ENCODE measurements at regions not wholly inside any gene's neighbourhood (a gene's known extent, or its start where the extent isn't known, plus 50 kb on each side); places are given as distances from the start of the nearest gene placed in this dataset.

DNA sequence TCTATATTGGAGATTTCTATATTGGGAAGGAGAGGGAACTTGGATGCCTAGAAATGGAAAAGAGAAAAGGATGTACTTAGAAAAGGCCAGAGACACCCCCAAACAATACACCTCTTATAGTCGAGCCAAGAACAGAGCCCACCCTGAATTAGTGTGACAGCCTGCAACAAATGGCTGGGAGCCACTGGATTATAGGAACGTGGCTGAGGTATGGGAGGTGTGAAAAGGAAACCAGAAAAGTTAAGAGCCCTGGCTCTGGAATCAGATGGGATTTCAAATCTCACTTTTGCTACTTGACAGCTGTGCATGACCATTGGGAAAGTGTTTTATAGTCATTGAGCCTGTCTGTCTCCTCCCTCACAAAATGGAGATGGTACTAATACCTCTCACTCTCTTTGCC lies 394.0 kb downstream of the ZNF521 start:
- no peak for DNase-seq

DNA sequence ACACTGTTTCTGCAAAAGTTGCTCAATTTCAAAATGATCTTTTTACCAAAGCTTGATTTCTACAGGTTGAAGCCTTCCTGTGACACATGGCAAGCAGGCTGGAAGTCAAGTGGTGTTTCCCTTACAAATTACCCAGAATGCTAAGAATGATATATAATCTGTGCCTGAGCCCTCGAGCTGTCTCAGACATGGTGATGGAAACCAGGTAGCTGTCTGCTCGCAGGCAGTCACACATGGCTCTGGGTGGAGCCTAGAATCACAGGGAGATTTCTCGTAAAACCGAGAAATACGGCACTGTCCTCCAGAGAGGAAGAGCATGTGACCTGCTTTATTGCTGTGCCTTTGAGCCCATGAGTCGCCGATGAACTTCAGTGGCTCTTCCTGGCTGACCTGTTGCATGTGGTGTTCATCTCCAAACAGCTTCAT lies 392.9 kb downstream of the ZNF521 start:
- no peak for DNase-seq

DNA sequence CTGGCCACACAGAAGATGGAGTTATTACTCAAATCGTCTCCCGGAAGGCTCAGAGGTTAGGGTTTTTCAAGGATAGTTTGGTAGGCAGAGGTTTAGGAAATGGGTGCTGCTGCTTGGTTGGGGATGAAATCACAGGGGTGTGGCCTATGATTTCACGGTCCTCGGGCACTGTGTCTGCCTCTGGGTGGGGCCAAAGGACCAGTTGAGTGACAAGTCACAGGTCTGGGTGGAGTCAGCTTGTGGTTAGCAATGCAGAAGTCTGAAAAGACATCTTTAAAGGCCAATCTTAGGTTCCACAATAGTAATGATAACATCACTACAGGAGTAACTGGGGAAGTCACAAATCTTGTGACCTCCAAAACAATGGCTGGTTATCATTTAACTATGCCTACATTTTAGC lies 387.8 kb downstream of the ZNF521 start:
- no peak for DNase-seq

DNA sequence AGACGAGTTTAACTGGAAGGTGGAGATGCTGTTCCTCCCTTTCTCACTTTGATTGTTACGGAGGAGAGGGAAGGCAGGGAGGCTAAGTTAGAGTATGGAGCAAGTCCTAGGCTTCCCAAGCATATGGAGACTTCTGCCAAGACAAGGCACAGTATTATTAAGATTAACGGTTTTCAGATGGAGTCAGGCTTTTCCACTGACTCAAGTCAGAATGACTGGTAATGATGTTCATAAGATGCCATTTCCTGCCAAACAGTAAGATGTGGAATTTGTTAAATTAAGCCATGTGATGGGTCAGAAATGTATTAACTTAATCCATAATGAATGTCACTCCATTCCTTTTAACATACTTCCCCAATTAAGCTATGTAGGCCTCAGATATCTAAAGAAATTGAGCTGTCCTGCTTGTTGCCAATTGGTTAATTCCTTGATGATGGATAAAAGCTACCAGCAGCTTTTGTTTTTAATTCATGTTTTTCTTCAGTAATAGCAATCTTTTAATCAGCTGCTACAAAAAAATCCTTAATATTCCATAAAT lies 383.7 kb downstream of the ZNF521 start:
- no peak for DNase-seq

DNA sequence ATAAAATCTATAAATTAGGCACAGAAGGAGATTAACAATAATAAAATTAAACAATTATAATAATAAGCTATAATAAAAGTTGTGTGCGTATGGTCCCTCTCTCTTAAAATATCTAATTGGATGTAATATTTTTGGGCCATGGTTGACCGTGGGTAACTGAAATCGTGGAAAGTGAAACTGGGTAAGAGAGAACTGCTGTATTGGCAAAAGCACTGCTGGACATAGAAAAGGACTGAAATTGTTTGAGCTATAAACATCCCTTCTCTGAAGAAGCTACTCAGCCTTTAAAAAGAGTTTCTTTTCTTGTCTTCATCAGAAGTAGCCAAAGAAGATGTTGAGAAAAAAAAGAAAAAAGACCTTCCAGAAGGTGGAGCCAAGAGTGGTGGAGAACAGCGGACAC lies 379.4 kb downstream of the ZNF521 start:
- DNase-seq = no peak

DNA sequence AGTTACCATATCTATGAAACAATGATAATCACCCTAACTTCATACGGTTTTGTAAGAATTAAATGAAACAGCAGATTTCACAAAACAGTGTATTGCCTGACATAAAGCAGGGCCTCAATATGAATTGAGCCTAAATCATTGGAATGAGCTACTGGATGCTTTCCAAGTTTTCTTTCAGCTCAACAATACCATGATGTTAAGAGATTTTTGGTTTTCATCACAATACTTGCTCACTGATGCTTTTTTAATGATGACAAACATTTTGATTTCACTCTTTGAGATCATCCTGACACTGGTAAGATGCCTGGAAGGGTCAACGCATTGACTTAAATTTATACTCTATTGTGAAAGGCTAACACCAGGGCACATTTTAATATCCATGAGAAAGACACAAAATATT lies 377.5 kb downstream of the ZNF521 start:
- DNase-seq = no peak

DNA sequence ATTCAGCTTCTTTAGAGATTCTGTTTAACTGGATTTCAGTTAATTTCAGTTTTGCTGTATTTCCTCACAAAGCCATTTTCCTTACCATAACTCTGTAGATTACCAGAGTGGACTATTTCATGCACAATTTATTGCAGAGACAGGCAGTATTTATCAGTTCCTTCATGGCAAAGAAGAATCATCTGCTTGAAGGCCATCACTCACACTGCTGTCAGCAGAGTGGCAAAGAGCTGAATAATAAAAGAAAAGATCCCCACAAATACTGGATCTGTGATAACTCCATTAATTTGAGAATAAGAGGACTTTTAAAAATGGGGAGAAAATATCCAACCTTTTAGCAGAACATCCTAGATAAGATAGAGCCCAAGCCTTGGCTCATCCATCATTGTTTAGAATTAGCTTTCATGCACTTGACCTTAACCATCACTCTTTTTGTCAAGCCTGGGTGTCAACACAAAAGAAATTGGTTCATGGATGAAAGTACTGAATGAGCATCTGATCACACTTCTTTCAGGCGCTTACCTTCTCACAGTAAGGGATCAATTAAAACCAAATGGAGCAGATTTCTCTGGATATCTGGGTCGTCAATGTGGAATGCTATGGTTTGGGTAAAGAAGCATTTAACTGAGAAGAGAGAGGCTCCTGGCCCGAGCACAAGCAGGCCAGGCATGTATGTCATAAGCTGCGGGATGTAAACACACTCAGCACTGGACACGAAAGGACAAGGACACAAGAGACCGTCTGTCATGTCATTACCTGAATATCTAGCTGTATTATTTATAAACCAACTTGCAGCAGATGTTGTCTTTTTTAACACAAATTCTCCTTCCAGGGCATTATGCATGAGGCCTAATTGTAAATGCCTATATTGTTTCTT lies 376.2 kb downstream of the ZNF521 start:
- DNase-seq = no peak

DNA sequence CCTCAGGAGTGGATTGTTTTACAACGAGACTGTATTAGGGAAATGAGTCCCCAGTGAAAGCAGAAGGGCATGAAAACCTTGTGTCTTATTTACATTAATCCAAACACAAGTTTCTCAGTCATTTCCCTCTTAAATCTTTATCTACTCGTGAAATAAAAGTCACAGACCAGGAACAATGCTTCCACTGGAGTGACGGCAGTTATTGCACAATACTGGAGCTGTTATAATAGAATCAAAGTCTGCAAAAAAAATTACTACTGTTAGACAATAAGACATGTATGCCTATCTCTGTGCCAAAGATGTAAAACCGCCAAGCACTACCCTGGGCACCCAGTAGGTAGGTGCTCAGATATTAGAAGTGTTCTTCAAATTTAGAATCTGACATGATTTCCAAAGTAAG lies 375.5 kb downstream of the ZNF521 start:
- no peak for DNase-seq

DNA sequence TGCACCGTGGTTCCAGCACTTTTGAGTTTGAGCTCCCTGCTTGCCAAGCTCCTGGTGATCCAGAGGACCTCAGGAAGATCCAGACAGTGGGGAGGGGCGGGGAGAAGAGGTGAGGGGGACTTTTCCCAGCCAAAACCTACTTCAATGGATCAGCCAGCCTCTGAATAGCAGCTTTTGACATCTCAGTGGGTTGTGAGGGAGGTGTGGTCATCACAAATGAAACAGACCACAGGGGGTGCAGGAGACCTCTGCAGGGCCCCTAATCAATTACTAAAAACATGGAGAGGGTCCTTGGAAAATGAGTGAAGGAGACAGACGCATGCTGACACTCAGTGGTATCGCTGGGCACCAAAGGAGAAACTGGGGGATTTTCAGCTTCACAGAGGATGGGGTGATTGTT lies 372.7 kb downstream of the ZNF521 start:
- no peak for DNase-seq

DNA sequence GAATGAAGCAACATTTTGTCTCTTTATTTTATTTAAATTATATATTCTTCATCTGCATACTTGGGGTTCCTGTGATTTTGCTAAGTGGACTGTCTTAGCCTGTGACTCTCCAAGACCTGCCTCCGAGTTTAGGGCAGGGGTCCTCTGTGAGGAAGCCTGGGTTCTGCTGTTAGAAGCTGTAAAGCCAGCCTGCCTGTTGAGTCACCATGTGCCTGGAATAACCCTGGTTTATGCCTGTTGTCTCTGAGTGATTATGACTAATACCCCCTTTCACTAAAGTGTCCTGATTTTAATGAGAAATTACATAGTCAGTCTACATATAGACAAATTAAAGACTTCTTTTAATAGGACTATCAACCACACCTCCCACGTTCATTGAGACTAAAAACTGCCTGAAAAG lies 369.1 kb downstream of the ZNF521 start:
- no peak for DNase-seq

DNA sequence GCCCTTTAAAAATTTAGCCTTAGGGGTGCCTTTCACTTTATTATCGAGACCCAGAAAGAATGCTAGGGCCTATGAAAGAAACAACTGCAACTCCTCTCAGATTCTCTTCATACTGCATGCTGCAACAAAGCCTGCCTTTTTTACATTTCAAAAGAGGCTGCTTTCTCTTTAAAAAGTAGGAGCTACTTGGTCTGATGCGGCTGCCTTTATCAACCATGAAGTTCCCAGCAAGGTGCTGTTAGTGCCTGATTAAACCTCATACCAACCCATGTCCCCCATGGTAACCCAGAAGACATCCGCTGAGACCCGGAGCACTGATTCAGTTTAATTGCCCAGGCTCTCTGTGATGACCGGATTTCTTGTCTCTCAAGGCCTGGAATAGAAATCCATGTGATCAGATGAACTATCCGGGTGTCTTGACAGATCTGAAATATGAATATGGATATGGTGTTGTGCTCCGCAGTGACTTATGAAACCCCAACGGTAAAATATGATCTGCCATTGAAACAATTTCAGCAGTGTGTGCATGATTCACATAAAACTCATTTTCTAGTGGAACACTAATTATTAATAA lies 368.3 kb downstream of the ZNF521 start:
- no peak for DNase-seq

DNA sequence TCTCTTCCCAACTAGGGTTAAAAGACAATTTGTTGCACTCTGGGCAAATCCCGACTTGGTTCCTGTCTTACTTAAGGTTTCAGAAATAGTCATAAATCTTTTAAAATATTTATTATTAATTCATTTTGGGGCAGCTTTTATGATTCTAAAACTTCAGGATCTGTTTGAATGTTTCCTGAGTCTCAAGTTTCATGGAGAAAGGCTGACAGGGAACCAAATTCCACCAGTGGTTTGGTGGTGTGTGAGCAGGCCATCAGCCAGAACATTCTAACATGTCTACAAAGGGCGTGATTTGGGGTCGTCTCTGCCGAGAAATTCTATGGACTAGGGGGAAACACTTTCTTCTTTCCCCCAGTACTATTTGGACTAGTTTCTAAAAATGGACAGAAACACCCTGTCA lies 366.4 kb downstream of the ZNF521 start:
- no peak for DNase-seq

DNA sequence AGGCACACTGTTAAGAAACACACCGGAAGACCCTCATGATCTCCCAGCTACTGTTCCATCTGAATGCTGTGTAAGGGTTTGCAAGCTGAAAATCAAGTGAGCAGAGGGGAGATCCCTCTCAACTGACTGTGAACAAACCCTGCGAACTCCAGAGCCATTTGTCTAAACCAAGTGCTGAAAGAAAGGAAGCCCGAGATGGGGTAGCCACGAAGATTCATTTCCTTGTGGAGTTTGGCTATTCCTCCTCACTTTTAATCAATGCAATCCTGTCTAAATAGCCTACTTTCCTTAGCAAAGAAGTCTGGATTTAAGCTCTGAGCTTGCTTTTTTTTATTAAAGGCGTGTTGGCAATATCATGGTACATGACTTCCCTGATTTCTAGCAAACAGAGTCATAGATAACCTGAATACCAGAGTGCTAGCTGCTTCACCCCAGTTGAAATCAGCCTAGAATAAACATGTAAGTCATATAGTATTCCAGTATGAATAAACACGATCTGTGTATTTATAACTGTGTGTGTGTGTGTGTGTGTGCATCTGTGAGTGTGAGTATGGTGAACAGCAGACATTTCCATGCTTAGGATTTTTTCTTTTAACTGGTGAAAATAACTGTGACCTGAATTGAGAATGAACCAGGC lies 365.2 kb downstream of the ZNF521 start:
- no peak for DNase-seq

DNA sequence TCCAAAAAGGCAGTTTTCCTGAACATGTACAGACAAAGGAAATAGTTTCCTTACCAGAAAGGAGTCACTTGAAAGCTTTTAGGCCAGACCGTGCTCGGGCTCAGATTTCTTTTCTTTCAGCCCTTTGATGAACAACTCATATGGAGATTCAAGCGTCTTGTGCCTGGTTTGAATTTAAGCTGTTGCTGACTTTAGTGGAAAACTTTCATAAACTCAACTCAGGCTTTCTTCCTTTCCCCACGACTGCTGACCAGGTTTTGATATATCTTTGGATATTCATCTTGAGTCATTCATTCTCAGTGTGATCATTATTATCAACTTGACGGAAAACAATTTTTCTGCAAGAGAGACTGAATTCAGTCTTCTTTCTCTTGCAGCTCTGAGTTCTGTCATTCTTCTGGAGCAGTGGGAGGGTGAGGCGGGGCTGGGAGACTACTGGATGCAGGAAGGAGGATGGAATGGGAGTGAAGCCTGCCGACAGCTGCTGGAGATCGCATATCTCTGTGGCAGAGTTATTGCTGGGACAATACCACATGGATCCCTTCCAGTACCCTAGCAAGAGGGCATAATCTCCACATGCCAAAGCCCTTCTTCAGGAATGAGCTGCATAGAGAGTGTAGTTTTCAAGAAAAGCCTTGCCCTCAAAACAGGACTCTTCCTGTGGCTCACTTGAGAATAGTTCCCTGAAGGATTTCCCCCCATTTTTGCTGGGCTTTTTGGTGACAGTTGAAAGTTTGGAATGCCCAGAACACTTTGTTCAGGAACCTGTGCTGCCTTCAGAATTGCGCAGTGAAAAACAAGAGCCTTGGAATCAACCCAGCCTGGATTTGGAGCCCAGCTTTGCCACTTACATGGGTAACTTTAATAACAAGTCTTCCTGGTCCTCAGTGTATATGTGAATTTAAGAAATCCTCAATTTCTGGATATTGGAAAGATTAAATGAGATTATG lies 364.4 kb downstream of the ZNF521 start:
- DNase-seq = no peak

DNA sequence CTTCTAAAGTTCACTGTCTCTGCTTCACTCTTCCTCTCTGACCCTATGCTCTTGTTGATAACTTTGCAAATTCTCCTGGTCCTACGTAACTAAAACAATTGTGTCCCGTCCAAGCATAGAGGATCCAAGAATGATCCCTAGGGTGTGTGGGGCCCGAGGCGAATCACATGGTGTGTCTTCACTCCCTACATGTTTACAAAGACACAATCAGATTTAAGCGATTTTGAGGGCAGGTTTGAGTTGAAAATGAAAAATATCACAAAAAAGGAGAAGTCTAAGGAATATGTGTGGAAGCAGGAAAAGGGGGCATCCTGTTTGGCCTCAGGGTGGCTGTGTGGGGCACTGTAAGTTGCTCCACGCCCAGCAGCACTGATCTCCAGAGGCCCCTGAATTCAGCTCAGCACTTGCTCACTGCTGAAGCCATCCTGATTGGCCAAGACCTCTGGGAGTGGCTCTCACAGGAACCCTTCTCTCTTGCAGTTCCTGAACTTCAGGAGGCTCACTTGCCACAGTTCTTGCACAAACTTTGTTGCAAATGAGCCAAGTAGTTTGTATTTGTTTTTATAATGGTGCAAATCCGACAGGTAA lies 363.6 kb downstream of the ZNF521 start:
- no peak for DNase-seq

DNA sequence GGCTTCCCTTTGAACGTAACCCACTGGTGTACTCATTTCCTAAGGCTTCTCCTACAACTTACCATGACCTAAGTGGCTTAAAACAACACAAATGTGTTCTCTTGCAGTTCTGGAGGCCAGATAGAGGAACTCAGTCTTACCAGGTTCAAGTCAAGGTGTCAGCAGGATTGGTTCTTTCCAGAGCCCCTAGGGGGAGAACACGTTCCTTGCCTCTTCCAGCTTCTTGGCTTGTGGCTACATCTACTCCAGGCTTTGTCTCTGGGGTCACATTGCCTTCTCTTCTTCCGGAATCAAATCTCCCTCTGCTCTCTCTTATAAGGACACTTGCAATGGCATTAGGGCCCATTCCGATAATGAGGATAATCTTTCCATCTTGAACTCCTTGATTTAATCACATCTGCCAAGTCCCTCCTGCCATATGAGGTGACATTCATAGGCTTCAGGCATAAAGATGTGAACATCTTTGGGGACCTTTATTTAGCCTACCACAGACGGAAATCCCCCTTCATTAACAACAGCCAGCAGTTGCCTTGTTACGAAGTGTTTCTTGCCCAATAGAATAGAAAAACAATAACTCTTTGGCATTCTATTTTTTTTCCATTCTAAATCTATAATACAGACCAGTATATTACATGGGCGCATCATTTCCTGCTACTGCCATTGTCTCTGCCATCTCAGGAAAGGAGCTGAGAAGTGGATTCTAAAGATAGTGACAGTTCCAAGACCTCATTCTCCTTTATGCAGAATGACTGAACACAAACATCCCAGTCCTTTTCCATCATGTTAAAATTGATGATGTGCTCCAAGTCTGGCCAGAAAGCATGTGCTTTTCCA lies 362.0 kb downstream of the ZNF521 start:
- no peak for DNase-seq

DNA sequence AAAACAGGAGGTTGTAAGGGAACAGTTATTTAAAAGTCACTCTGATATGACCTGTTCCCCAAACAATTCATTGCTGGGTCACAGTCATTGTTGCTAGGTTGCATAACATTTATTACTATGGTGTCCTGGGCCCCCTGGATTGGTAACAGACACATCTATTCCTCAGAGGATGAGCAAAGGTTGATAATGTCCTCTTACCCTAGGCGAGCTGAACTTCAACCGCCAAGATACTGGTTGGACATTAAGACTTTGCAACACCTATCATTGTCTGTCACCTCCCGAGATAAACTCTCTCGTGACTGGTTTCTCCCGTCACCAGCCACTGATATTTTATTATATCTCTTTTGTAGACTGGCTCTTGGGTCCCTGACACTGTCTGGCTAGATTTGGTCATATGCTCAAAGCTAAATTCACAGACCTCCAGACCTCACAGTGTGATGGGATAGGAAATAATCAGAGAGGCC lies 361.3 kb downstream of the ZNF521 start:
- no peak for DNase-seq

DNA sequence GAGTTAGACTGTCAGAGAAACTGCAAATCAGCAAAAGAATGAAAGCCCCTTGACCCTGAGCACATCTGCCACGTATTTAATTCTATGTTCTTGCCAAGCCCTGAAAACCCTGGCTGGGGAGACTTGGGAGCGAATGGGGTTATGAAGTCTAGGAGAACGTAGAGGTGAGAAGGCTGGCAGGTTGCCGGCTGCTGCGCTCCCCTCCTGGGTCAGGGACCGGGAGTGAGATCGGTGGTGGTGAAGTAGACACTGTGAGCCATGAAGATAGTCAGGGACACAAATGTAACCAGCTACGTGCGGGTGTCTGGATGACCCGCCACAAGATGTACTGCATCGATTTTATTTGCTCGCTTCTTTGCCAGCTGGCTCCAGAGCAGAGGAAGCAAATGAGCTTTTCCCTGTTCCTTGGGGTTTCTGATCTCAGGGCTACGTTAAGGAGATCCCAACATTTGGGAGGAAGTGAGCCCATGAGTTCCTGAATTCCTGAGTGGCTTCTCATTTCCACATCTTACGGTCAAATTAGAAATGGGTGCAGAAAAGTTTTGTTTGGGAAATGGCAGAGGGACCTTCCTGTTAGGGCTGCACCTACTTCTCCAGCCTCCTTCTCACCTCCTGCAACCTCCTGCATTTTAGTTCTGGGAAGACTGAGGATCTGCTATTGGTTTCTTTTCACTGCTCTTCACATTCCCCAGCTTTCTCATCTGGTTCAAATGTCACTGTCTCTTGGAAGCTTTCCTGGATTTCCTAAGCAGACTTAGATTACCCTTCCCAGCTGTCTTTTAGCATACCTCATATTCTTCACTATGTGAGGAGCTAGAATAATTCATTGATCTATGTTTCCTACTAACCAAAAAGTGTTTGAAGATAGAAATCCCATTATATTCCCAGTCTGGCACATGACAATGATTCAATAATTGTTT lies 360.6 kb downstream of the ZNF521 start:
- no peak for DNase-seq

DNA sequence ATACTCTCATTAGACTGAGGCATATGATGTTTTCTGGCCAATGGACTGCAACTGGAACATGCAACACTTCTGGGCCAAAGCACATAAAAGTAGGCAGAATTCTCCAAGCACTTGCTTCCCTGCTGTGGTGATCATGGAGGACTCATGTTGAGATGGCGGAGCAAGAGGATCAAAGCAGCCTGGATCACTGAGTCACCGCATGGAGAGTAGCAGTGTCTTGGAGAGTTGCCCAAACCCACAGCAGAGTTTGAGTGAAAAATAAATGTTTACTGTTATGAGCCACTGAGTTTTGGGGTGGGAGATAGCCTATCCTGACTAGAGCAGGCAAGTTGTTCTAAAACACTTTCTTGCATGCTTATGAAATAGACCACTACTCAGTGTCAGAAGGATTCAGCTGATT lies 359.5 kb downstream of the ZNF521 start:
- no peak for DNase-seq

DNA sequence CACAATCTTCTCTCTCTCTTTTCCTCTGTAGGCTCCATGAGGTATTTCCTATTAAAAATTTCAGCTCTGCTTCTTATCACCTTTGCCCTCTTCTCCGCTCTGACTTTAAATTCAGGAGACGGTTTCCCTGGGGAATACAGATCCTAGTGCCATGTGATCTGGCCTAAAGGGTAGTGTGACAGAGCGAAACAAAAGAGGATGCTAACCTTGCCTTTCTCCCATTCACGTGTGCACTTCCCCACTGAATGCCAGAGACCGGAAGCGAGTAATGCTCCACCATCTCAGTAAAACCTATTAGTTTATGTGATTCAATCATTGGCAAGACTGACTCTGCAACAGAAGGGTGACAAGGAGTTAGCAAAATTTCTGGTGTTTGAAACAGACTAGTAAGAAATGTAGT lies 358.3 kb downstream of the ZNF521 start:
- DNase-seq = no peak
